PC-9 (cell line): ENCODE measurements at regions not wholly inside any gene's neighbourhood (a gene's known extent, or its start where the extent isn't known, plus 50 kb on each side); places are given as distances from the start of the nearest gene placed in this dataset.

Experiments used
- BruUV-seq: library from RNA; stranded (reverse); fragments of 400-500 nt; replicated peaks from 2 replicates; lab custom pipeline; 2021; lab: Mats Ljungman, UMichigan
- CTCF ChIA-PET: fragments of 300-600 bp; sonication (Branson Sonifier 250); formaldehyde crosslinking; loops from one replicate; lab custom pipeline; 2022; ENCODE audit warnings: antibody characterized with exemption; lab: Charles Lee
- POLR2A ChIA-PET: fragments of 300-600 bp; sonication (Branson Sonifier 250); formaldehyde crosslinking; loops from one replicate; lab custom pipeline; 2022; ENCODE audit warnings: antibody characterized with exemption; ENCODE audit not compliant: unreplicated experiment; lab: Charles Lee
- DNase-seq, 2 experiments: peaks; one replicate each; pipeline versions ENCODE4 v3.0.0 to v3.0.0-alpha.2; 2015 to 2022; ENCODE audit warnings: mixed read lengths in 1 of 2
- H2AFZ ChIP-seq: fragments of 200-600 bp; sonication (generic); 2 replicates; pipeline ENCODE4 v1.8.1; 2017; ENCODE audit warnings: antibody characterized with exemption
- H3F3A ChIP-seq: fragments of 200-600 bp; sonication (generic); 2 replicates; pipeline ENCODE4 v1.8.1; 2017; ENCODE audit warnings: antibody characterized with exemption, mild to moderate bottlenecking, low read depth; ENCODE audit not compliant: insufficient read depth
- H3K27ac ChIP-seq: fragments of 200-600 bp; sonication (generic); 2 replicates; pipeline ENCODE4 v1.6.1; 2016; ENCODE audit warnings: mixed run types
- H3K27me3 ChIP-seq: fragments of 200-600 bp; sonication (generic); 2 replicates; pipeline ENCODE4 v1.6.1; 2016; ENCODE audit warnings: low read depth, mixed run types; ENCODE audit not compliant: insufficient read depth
- H3K36me3 ChIP-seq: fragments of 200-600 bp; sonication (generic); 2 replicates; pipeline ENCODE4 v1.6.1; 2016; ENCODE audit warnings: low read depth, mixed run types
- H3K4me1 ChIP-seq: fragments of 200-600 bp; sonication (generic); replicated peaks from 2 replicates; pipeline ENCODE4 v1.6.1; 2016; ENCODE audit warnings: mixed run types; ENCODE audit not compliant: insufficient read depth
- H3K4me2 ChIP-seq: fragments of 200-600 bp; sonication (generic); 2 replicates; pipeline ENCODE4 v1.6.1; 2017; ENCODE audit warnings: mixed run types
- H3K4me3 ChIP-seq: fragments of 200-600 bp; sonication (generic); 2 replicates; pipeline ENCODE4 v1.6.1; 2016; ENCODE audit warnings: mixed run types
- H3K79me2 ChIP-seq: fragments of 200-600 bp; sonication (generic); 2 replicates; pipeline ENCODE4 v1.6.1; 2017; ENCODE audit warnings: low read depth, mixed run types
- H3K9me2 ChIP-seq: fragments of 200-600 bp; sonication (generic); 2 replicates; pipeline ENCODE4 v1.8.1; 2017; ENCODE audit warnings: mild to moderate bottlenecking; ENCODE audit not compliant: insufficient read depth
- H3K9me3 ChIP-seq: fragments of 200-600 bp; sonication (generic); 2 replicates; pipeline ENCODE4 v1.8.1; 2016; ENCODE audit warnings: low read depth; ENCODE audit not compliant: insufficient read depth
- H4K20me1 ChIP-seq: fragments of 200-600 bp; sonication (generic); 2 replicates; pipeline ENCODE4 v1.8.1; 2017; ENCODE audit not compliant: insufficient read depth
- CTCF ChIP-seq: fragments of 200-600 bp; sonication (generic); conservative IDR thresholded peaks from 2 replicates; pipeline ENCODE4 v1.6.1; 2017; ENCODE audit warnings: mixed run types, antibody characterized with exemption, mild to moderate bottlenecking, moderate library complexity
- EZH2 ChIP-seq: fragments of 200-600 bp; sonication (generic); IDR thresholded peaks from 2 replicates; pipeline ENCODE4 v1.8.0; 2017; ENCODE audit warnings: antibody characterized with exemption, low read depth
- intact Hi-C: fragments of 100-400 bp; cut with micrococcal nuclease; formaldehyde crosslinking; loops from one replicate; pipeline ENCODE4 v1.10.0; 2022; ENCODE audit not compliant: unreplicated experiment

- no peak overlapping the region for H2AFZ ChIP-seq
- no peaks in the 10 kb centered on the region for H3K36me3 ChIP-seq
- BruUV-seq, result no TSS peak
- H3K27ac ChIP-seq, result no peak overlapping the region
- H3K27me3 ChIP-seq, result no peaks in the 10 kb centered on the region
- no peaks in the 10 kb centered on the region for H3F3A ChIP-seq
- TF ChIP-seq EZH2 (no peak), CTCF (no peak)
- H3K9me3 ChIP-seq, result no peaks in the 10 kb centered on the region
- no peaks in the 10 kb centered on the region for H3K4me1 ChIP-seq
- DNase-seq, result no peak
- intact Hi-C loops, result no loop called here
- POLR2A ChIA-PET, result no interaction called here
- no peaks in the 10 kb centered on the region for H4K20me1 ChIP-seq
- no peak overlapping the region for H3K4me3 ChIP-seq
- H3K4me2 ChIP-seq, result no peak overlapping the region
- H3K79me2 ChIP-seq, result no peaks in the 10 kb centered on the region
- CTCF ChIA-PET, result no interaction called here
- no peaks in the 10 kb centered on the region for H3K9me2 ChIP-seq
Measured at GRCh38 chr2:156383798-156384197, 51.3 kb upstream of the NR4A2 start.

- Histone ChIP-seq H4K20me1 (no peaks in the 10 kb centered on the region), H3K9me3 (no peaks in the 10 kb centered on the region), H3K4me2 (no peak overlapping the region), H3K4me3 (no peak overlapping the region), H3K27me3 (no peaks in the 10 kb centered on the region), H3K79me2 (no peaks in the 10 kb centered on the region), H3K9me2 (no peaks in the 10 kb centered on the region), H3K27ac (no peak overlapping the region), H2AFZ (no peak overlapping the region), H3K36me3 (no peaks in the 10 kb centered on the region), H3F3A (no peaks in the 10 kb centered on the region), H3K4me1 (no peaks in the 10 kb centered on the region)
- BruUV-seq, result no TSS peak
- ChIA-PET CTCF (no interaction called here), POLR2A (interaction anchor here (0.6 kb wide), 1 partner anchor 42 kb away, joined by 3 read pairs; no protein-coding TSS in a partner anchor)
- TF ChIP-seq EZH2 (no peak), CTCF (no peak)
- no peak for DNase-seq
- intact Hi-C loops, result no loop called here
Measured at GRCh38 chr2:156385242-156385641, 50.9 kb upstream of the GPD2 start.
